ENCODE measurements at regions not wholly inside any gene's neighbourhood (a gene's known extent, or its start where the extent isn't known, plus 50 kb on each side); places are given as distances from the start of the nearest gene placed in this dataset.

- no peak for TF ChIP-seq CTCF (conservative IDR thresholded peaks at IDR 0.05; ENCODE audit: low read depth in 2 of 2)
- TF ChIP-seq JUNB (IDR thresholded peaks at IDR 0.05; ENCODE audit: unreplicated experiment) = no peak
- no peak for TF ChIP-seq EZH2 (IDR thresholded peaks at IDR 0.05; ENCODE audit: low read depth, unreplicated experiment)
- TF ChIP-seq EZH2phosphoT487 (IDR thresholded peaks at IDR 0.05; ENCODE audit: unreplicated experiment) = no peak
- TF ChIP-seq REST (IDR thresholded peaks at IDR 0.05; ENCODE audit: unreplicated experiment) = no peak
- TF ChIP-seq POLR2AphosphoS5 (IDR thresholded peaks at IDR 0.05; ENCODE audit: low read depth) = no peak
- TF ChIP-seq ETS1 (IDR thresholded peaks at IDR 0.05) = no peak
- no peak for TF ChIP-seq ZNF114 (CRISPR knock-in tag; IDR thresholded peaks at IDR 0.05)
- TF ChIP-seq CREB1 (CRISPR knock-in tag; IDR thresholded peaks at IDR 0.05; ENCODE audit: low read depth) = no peak
- no peak for TF ChIP-seq ZNF331 (CRISPR knock-in tag; IDR thresholded peaks at IDR 0.05; ENCODE audit: low read depth)
- TF ChIP-seq NANOG (IDR thresholded peaks at IDR 0.05; ENCODE audit: borderline replicate concordance) = no peak
- no peak for TF ChIP-seq STAT1 (IDR thresholded peaks at IDR 0.05; ENCODE audit: unreplicated experiment)
Measured at GRCh38 chr18:33873112-33873511, 295.1 kb downstream of the ASXL3 start.

Measured in GM23338 (cell line).